ENCODE measurements at regions not wholly inside any gene's neighbourhood (a gene's known extent, or its start where the extent isn't known, plus 50 kb on each side); places are given as distances from the start of the nearest gene placed in this dataset.

GRCh38 chr18:25621144-25621543 lies 269.2 kb upstream of the ZNF521 start:
- H3K4me1 ChIP-seq (ENCODE audit: control insufficient read depth, extremely low read depth, insufficient read depth, low read length): no peaks in the 10 kb centered on the region
- TF ChIP-seq EZH2 (IDR thresholded peaks at IDR 0.05; ENCODE audit: low read length, missing control alignments): no peak
- TF ChIP-seq CTCF (conservative IDR thresholded peaks at IDR 0.05 in 1 of 2, IDR thresholded peaks at IDR 0.05 in 1 of 2; ENCODE audit: low read depth in 1 of 2, low read length in 2 of 2): no peak
- H3K4me3 ChIP-seq (replicated peaks in 1 of 4; ENCODE audit: control extremely low read depth in 1 of 4, insufficient read depth in 1 of 4, low read depth in 3 of 4, low read length in 4 of 4): no peak overlapping the region
- H4K20me1 ChIP-seq (ENCODE audit: control insufficient read depth, extremely low read depth, insufficient read depth, low read length): no peaks in the 10 kb centered on the region
- H2AFZ ChIP-seq (ENCODE audit: low read length): no peak overlapping the region
- peak in 1 of 2 donors; percentile 9 for DNase-seq (ENCODE audit: low read depth in 2 of 2)
- H3K4me2 ChIP-seq (ENCODE audit: extremely low read depth, insufficient read depth, low read length): no peak overlapping the region
- no peaks in the 10 kb centered on the region for H3K27me3 ChIP-seq (ENCODE audit: control insufficient read depth, insufficient read depth, low read length)
- H3K79me2 ChIP-seq (ENCODE audit: control insufficient read depth, insufficient read depth, low read length): no peaks in the 10 kb centered on the region
- no peaks in the 10 kb centered on the region for H3K36me3 ChIP-seq (ENCODE audit: control insufficient read depth, insufficient read depth, low read length)
- no peaks in the 10 kb centered on the region for H3K9me3 ChIP-seq (ENCODE audit: control insufficient read depth, insufficient read depth, low read depth, low read length)
- no peak overlapping the region for H3K9ac ChIP-seq (ENCODE audit: insufficient read depth, low read length)
- no peak overlapping the region for H3K27ac ChIP-seq (ENCODE audit: insufficient read depth, low read length)

GRCh38 chr18:25614168-25614567 lies 262.2 kb upstream of the ZNF521 start:
- no peak overlapping the region for H3K9ac ChIP-seq (ENCODE audit: insufficient read depth, low read length)
- H2AFZ ChIP-seq (ENCODE audit: low read length): no peak overlapping the region
- no peaks in the 10 kb centered on the region for H3K27me3 ChIP-seq (ENCODE audit: control insufficient read depth, insufficient read depth, low read length)
- no peaks in the 10 kb centered on the region for H3K9me3 ChIP-seq (ENCODE audit: control insufficient read depth, insufficient read depth, low read depth, low read length)
- H4K20me1 ChIP-seq (ENCODE audit: control insufficient read depth, extremely low read depth, insufficient read depth, low read length): no peaks in the 10 kb centered on the region
- no peaks in the 10 kb centered on the region for H3K4me1 ChIP-seq (ENCODE audit: control insufficient read depth, extremely low read depth, insufficient read depth, low read length)
- TF ChIP-seq CTCF (conservative IDR thresholded peaks at IDR 0.05 in 1 of 2, IDR thresholded peaks at IDR 0.05 in 1 of 2; ENCODE audit: low read depth in 1 of 2, low read length in 2 of 2): no peak
- TF ChIP-seq EZH2 (IDR thresholded peaks at IDR 0.05; ENCODE audit: low read length, missing control alignments): no peak
- no peak overlapping the region for H3K4me3 ChIP-seq (replicated peaks in 1 of 4; ENCODE audit: control extremely low read depth in 1 of 4, insufficient read depth in 1 of 4, low read depth in 3 of 4, low read length in 4 of 4)
- H3K27ac ChIP-seq (ENCODE audit: insufficient read depth, low read length): no peak overlapping the region
- no peak for DNase-seq (ENCODE audit: low read depth in 2 of 2)
- no peaks in the 10 kb centered on the region for H3K79me2 ChIP-seq (ENCODE audit: control insufficient read depth, insufficient read depth, low read length)
- no peaks in the 10 kb centered on the region for H3K36me3 ChIP-seq (ENCODE audit: control insufficient read depth, insufficient read depth, low read length)
- H3K4me2 ChIP-seq (ENCODE audit: extremely low read depth, insufficient read depth, low read length): no peak overlapping the region

GRCh38 chr18:25612466-25612865 lies 260.5 kb upstream of the ZNF521 start:
- Histone ChIP-seq H3K36me3 (ENCODE audit: control insufficient read depth, insufficient read depth, low read length) (no peaks in the 10 kb centered on the region), H3K4me2 (ENCODE audit: extremely low read depth, insufficient read depth, low read length) (no peak overlapping the region), H3K9ac (ENCODE audit: insufficient read depth, low read length) (no peak overlapping the region), H4K20me1 (ENCODE audit: control insufficient read depth, extremely low read depth, insufficient read depth, low read length) (no peaks in the 10 kb centered on the region), H3K4me3 (replicated peaks in 1 of 4; ENCODE audit: control extremely low read depth in 1 of 4, insufficient read depth in 1 of 4, low read depth in 3 of 4, low read length in 4 of 4) (no peak overlapping the region), H3K4me1 (ENCODE audit: control insufficient read depth, extremely low read depth, insufficient read depth, low read length) (no peaks in the 10 kb centered on the region), H3K9me3 (ENCODE audit: control insufficient read depth, insufficient read depth, low read depth, low read length) (no peaks in the 10 kb centered on the region), H3K27ac (ENCODE audit: insufficient read depth, low read length) (no peak overlapping the region), H3K27me3 (ENCODE audit: control insufficient read depth, insufficient read depth, low read length) (no peaks in the 10 kb centered on the region), H2AFZ (ENCODE audit: low read length) (no peak overlapping the region), H3K79me2 (ENCODE audit: control insufficient read depth, insufficient read depth, low read length) (no peaks in the 10 kb centered on the region)
- TF ChIP-seq CTCF (conservative IDR thresholded peaks at IDR 0.05 in 1 of 2, IDR thresholded peaks at IDR 0.05 in 1 of 2; ENCODE audit: low read depth in 1 of 2, low read length in 2 of 2): no peak
- no peak for TF ChIP-seq EZH2 (IDR thresholded peaks at IDR 0.05; ENCODE audit: low read length, missing control alignments)
- DNase-seq (ENCODE audit: low read depth in 2 of 2): no peak
